ENCODE measurements at regions not wholly inside any gene's neighbourhood (a gene's known extent, or its start where the extent isn't known, plus 50 kb on each side); places are given as distances from the start of the nearest gene placed in this dataset.

GRCh38 chr16:62549875-62550274 is 513.6 kb upstream of the CDH8 start:
- no peak for TF ChIP-seq CTCF (conservative IDR thresholded peaks at IDR 0.05)
- no peak for TF ChIP-seq ZFX (IDR thresholded peaks at IDR 0.05)

Measured in C4-2B (cell line).